K562 (cell line): ENCODE measurements at regions not wholly inside any gene's neighbourhood (a gene's known extent, or its start where the extent isn't known, plus 50 kb on each side); places are given as distances from the start of the nearest gene placed in this dataset.
A peak's percentile ranks its signal among the peaks of the same experiment; 100 is the strongest.

Experiments used
- ATAC-seq: fragments of 200-7000 bp; cut with Tn5 transposase; 3 replicates; pipeline ENCODE4 v1.9.1; 2020; ENCODE audit warnings: moderate library complexity
- BruUV-seq: library from RNA; stranded (reverse); fragments of 400-500 nt; replicated peaks from 2 replicates; lab custom pipeline; 2021; lab: Mats Ljungman, UMichigan
- CTCF ChIA-PET: fragments of 300-600 bp; formaldehyde crosslinking; extraction: SDS; loops from one replicate; lab custom pipeline; 2021; ENCODE audit warnings: low intra/inter-chr PET ratio; lab: Yijun Ruan, JAX
- POLR2A ChIA-PET: fragments of 300-600, 350-650 bp; sonication (Branson Sonifier 250); formaldehyde crosslinking; extraction: SDS; loops from one replicate; lab custom pipeline; 2021; ENCODE audit warnings: antibody characterized with exemption, inconsistent platforms; lab: Yijun Ruan, JAX
- DNase-seq, 4 experiments: peaks; one replicate each; pipeline versions ENCODE4 v3.0.0 to v3.0.0-alpha.2; 2011 to 2018; ENCODE audit warnings: low spot score in 3 of 4, mixed read lengths in 3 of 4; ENCODE audit errors: extremely low read depth in 1 of 4
- FAIRE-seq: peaks from 2 replicates; lab custom pipeline; 2011; peaks lifted over from hg19 to GRCh38; lab: Jason Lieb, UNC
- H2AFZ ChIP-seq: 2 replicates; pipeline ENCODE4 v1.6.0; 2011; ENCODE audit warnings: low read depth, low read length, control low read depth, inconsistent platforms
- H3K27ac ChIP-seq: fragments of 200-600 bp; 3 replicates; pipeline ENCODE4 v1.8.0; 2011; ENCODE audit warnings: low read depth, mild to moderate bottlenecking, control low read depth, inconsistent platforms, low read length, moderate library complexity, mixed read lengths; ENCODE audit errors: extremely low read depth
- H3K27me3 ChIP-seq, 2 experiments: fragments of 300-600 bp in 1 of 2; 2 replicates in 1 of 2; 3 replicates in 1 of 2; pipeline versions ENCODE4 v1.6.0 to v1.8.0; 2011; ENCODE audit warnings: inconsistent platforms in 2 of 2, low read length in 2 of 2, mild to moderate bottlenecking in 1 of 2, mixed read lengths in 1 of 2, moderate library complexity in 1 of 2; ENCODE audit not compliant: control insufficient read depth in 2 of 2, insufficient read depth in 2 of 2
- H3K36me3 ChIP-seq: fragments of 300-600 bp; 3 replicates; pipeline ENCODE4 v1.8.0; 2011; ENCODE audit warnings: mild to moderate bottlenecking, low read length, inconsistent platforms; ENCODE audit not compliant: control insufficient read depth, insufficient read depth
- H3K4me1 ChIP-seq, 2 experiments: fragments of 200-600 bp in 1 of 2; replicated peaks in 1 of 2; 2 replicates in 1 of 2; 3 replicates in 1 of 2; pipeline versions ENCODE4 v1.5.1 to v1.8.0; 2011; ENCODE audit warnings: inconsistent platforms in 2 of 2, low read length in 2 of 2, mild to moderate bottlenecking in 1 of 2, mixed read lengths in 1 of 2, moderate library complexity in 1 of 2; ENCODE audit not compliant: control insufficient read depth in 2 of 2, insufficient read depth in 2 of 2
- H3K4me2 ChIP-seq: 2 replicates; pipeline ENCODE4 v1.6.1; 2011; ENCODE audit warnings: low read length, control low read depth, inconsistent platforms, mixed read lengths; ENCODE audit not compliant: insufficient read depth
- H3K4me3 ChIP-seq: fragments of 200-600 bp; sonication (generic), shearing (Covaris generic); 2 replicates; pipeline ENCODE4 v1.5.1; 2016; ENCODE audit warnings: control low read depth, inconsistent platforms
- H3K79me2 ChIP-seq: fragments of 200-600 bp; 3 replicates; pipeline ENCODE4 v1.8.0; 2011; ENCODE audit warnings: low read length, inconsistent platforms; ENCODE audit not compliant: control insufficient read depth, insufficient read depth
- H3K9ac ChIP-seq, 2 experiments: 2 replicates each; pipeline versions ENCODE4 v1.6.0 to v1.6.1; 2011; ENCODE audit warnings: low read depth in 2 of 2, low read length in 2 of 2, control low read depth in 1 of 2, inconsistent platforms in 1 of 2, mild to moderate bottlenecking in 1 of 2, mixed read lengths in 1 of 2; ENCODE audit not compliant: insufficient read depth in 1 of 2
- H3K9me1 ChIP-seq: one replicate; pipeline ENCODE4 v1.6.0; 2011; ENCODE audit warnings: inconsistent platforms, mild to moderate bottlenecking, low read length, moderate library complexity; ENCODE audit not compliant: control insufficient read depth, insufficient read depth
- H3K9me3 ChIP-seq: replicated peaks from 2 replicates; pipeline ENCODE4 v1.5.1; 2011; ENCODE audit warnings: low read depth, low read length, inconsistent platforms; ENCODE audit not compliant: control insufficient read depth, insufficient read depth
- H4K20me1 ChIP-seq: replicated peaks from 2 replicates; pipeline ENCODE4 v1.6.1; 2011; ENCODE audit warnings: low read length, inconsistent platforms, mixed read lengths; ENCODE audit not compliant: control insufficient read depth, insufficient read depth
- HINFP ChIP-seq: fragments of 450-650 bp; conservative IDR thresholded peaks from 2 replicates; pipeline ENCODE4 v1.6.1; 2016; ENCODE audit warnings: missing genetic modification characterization, low read depth, mild to moderate bottlenecking, control low read depth, missing compliant biosample characterization
- MLX ChIP-seq, 2 experiments: fragments of 450-650 bp in 1 of 2; sonication (generic) in 1 of 2; formaldehyde crosslinking; conservative IDR thresholded peaks; 2 replicates each; pipeline versions ENCODE4 v1.4.0 to v1.8.1; 2020 to 2022; ENCODE audit warnings: mild to moderate bottlenecking in 1 of 2, missing genetic modification reagents in 1 of 2
- MXI1 ChIP-seq: IDR thresholded peaks from 2 replicates; pipeline ENCODE4 v1.6.1; 2011; ENCODE audit warnings: low read depth, mild to moderate bottlenecking, improper control_type of control experiment, low read length
- PHB ChIP-seq: fragments of 250-450 bp; sonication (Bioruptor Pico); IDR thresholded peaks from 2 replicates; pipeline ENCODE4 v1.5.0; 2021
- PKNOX1 ChIP-seq: fragments of 450-650 bp; IDR thresholded peaks from 2 replicates; pipeline ENCODE4 v1.6.1; 2016
- POLR3A ChIP-seq: IDR thresholded peaks from 2 replicates; pipeline ENCODE4 v1.6.1; 2011; ENCODE audit warnings: borderline replicate concordance, mild to moderate bottlenecking, moderate library complexity; ENCODE audit not compliant: insufficient read length, insufficient read depth; ENCODE audit errors: extremely low read depth
- RFX1 ChIP-seq: fragments of 450-650 bp; IDR thresholded peaks from 2 replicates; pipeline ENCODE4 v1.6.1; 2016; ENCODE audit warnings: mild to moderate bottlenecking, moderate library complexity
- SRSF3 ChIP-seq: fragments of 200-400 bp; formaldehyde crosslinking; IDR thresholded peaks from 2 replicates; pipeline ENCODE4 v1.6.1; 2016; ENCODE audit warnings: mild to moderate bottlenecking, low read length, moderate library complexity; ENCODE audit not compliant: insufficient read depth
- WGBS: fragments of 100-300 bp; shearing (Covaris generic); methylation state at CpG from one replicate; pipeline ENCODE4 v1.1.6; 2016; ENCODE audit warnings: low coverage, mixed read lengths; ENCODE audit not compliant: insufficient coverage; ENCODE audit errors: missing lambda C conversion rate; 5-methylcytosine and 5-hydroxymethylcytosine counted together
- in situ Hi-C: fragments of 300-500 bp; cut with MboI; formaldehyde crosslinking; loops from 4 replicates; pipeline ENCODE4 v1.15.0; 2018; ENCODE audit warnings: inconsistent platforms, mixed read lengths
- intact Hi-C: fragments of 100-400 bp; cut with micrococcal nuclease; formaldehyde crosslinking; loops from 2 replicates; pipeline ENCODE4 v1.14.2; 2022

- TF ChIP-seq MLX (CRISPR knock-in tag; conservative IDR thresholded peaks at IDR 0.05) (no peak), MXI1 (no peak), POLR3A (no peak), PHB (no peak), HINFP (tag) (no peak)
Observed at GRCh38 chr7:63887031-63887430, 111.6 kb upstream of the ZNF722 start (continued).

- intact Hi-C loops: no loop called here
- 8% methylated on average over 28 of the region's 29 CpGs for WGBS
- peak; percentile 92 for ATAC-seq
- H3K4me2 ChIP-seq: peak overlapping the region; percentile 65
- H3K27me3 ChIP-seq: no peaks in the 10 kb centered on the region
- H3K9ac ChIP-seq: no peak overlapping the region
- peak overlapping the region; percentile 17 for H3K4me3 ChIP-seq
- no peak overlapping the region for H3K27ac ChIP-seq
- no peaks in the 10 kb centered on the region for H3K36me3 ChIP-seq
- no peaks in the 10 kb centered on the region for H3K9me1 ChIP-seq
- ChIA-PET CTCF (no interaction called here), POLR2A (no interaction called here)
- peak overlapping the region; percentile 54 for H2AFZ ChIP-seq
- BruUV-seq: no TSS peak
- no peak for FAIRE-seq
- no peaks in the 10 kb centered on the region for H4K20me1 ChIP-seq
- no peaks in the 10 kb centered on the region for H3K79me2 ChIP-seq
- TF ChIP-seq PKNOX1 (no peak), RFX1 (peak; percentile 87), SRSF3 (no peak)
- DNase-seq: peak; percentile 30 to 52 (median 48)
- no peaks in the 10 kb centered on the region for H3K9me3 ChIP-seq
- in situ Hi-C loops: no loop called here
- H3K4me1 ChIP-seq: peaks cover 0 to 8% of the 10 kb centered on the region in 2 experiments; a peak in 2 of 5 replicates
Observed at GRCh38 chr7:63899691-63900393, 98.8 kb upstream of the ZNF722 start.
